HepG2 (cell line): ENCODE measurements at regions not wholly inside any gene's neighbourhood (a gene's known extent, or its start where the extent isn't known, plus 50 kb on each side); places are given as distances from the start of the nearest gene placed in this dataset.

Experiments
- ATF1 ChIP-seq: IDR thresholded peaks from 2 replicates; pipeline ENCODE4 v1.6.1; 2016; ENCODE audit warnings: mild to moderate bottlenecking, control low read depth
- BHLHE40 ChIP-seq: IDR thresholded peaks from 2 replicates; pipeline ENCODE4 v1.6.1; 2011; ENCODE audit warnings: low read length, improper control_type of control experiment
- EP300 ChIP-seq, 3 experiments: sonication (generic) in 1 of 3; formaldehyde crosslinking in 1 of 3; IDR thresholded peaks; 2 replicates each; pipeline versions ENCODE4 v1.5.1 to v1.6.1; 2011 to 2020; ENCODE audit warnings: low read depth in 2 of 3, low read length in 2 of 3, borderline replicate concordance in 1 of 3, improper control_type of control experiment in 1 of 3, mild to moderate bottlenecking in 1 of 3, missing genetic modification reagents in 1 of 3, moderate library complexity in 1 of 3
- HCFC1 ChIP-seq: fragments of 150-350 bp; IDR thresholded peaks from 2 replicates; pipeline ENCODE4 v1.6.1; 2014; ENCODE audit warnings: low read depth, low read length
- JUNB ChIP-seq: sonication (generic); formaldehyde crosslinking; IDR thresholded peaks from 2 replicates; pipeline ENCODE4 v1.8.0; 2022; ENCODE audit warnings: missing genetic modification reagents, mild to moderate bottlenecking, borderline replicate concordance
- KAT2B ChIP-seq: fragments of 150-350 bp; IDR thresholded peaks from 2 replicates; pipeline ENCODE4 v1.6.1; 2014; ENCODE audit warnings: low read depth, low read length, borderline replicate concordance
- NFE2L2 ChIP-seq: fragments of 150-350 bp; IDR thresholded peaks from 2 replicates; pipeline ENCODE4 v1.6.1; 2014; ENCODE audit warnings: low read length
- PAF1 ChIP-seq: IDR thresholded peaks from 2 replicates; pipeline ENCODE4 v1.6.1; 2016; ENCODE audit warnings: missing genetic modification reagents, missing compliant biosample characterization
- ZFP41 ChIP-seq: sonication (generic); formaldehyde crosslinking; IDR thresholded peaks from 2 replicates; pipeline ENCODE4 v1.4.0; 2020; ENCODE audit warnings: mild to moderate bottlenecking, missing genetic modification reagents, borderline replicate concordance
- ZNF3 ChIP-seq: IDR thresholded peaks from 2 replicates; pipeline ENCODE4 v1.7.0; 2017; ENCODE audit warnings: inconsistent platforms
- ZNF512B ChIP-seq: sonication (generic); formaldehyde crosslinking; IDR thresholded peaks from 2 replicates; pipeline ENCODE4 v1.5.1; 2020; ENCODE audit warnings: missing genetic modification reagents, mild to moderate bottlenecking, borderline replicate concordance
- TF ChIP-seq, protein P1 (sequence below): sonication (generic); formaldehyde crosslinking; IDR thresholded peaks from 2 replicates; pipeline ENCODE4 v1.5.0; 2020; ENCODE audit warnings: mild to moderate bottlenecking, missing genetic modification reagents, moderate library complexity
- TF ChIP-seq, protein P2 (sequence below): sonication (generic); formaldehyde crosslinking; IDR thresholded peaks from 2 replicates; pipeline ENCODE4 v1.4.0; 2020; ENCODE audit warnings: missing genetic modification reagents, borderline replicate concordance

- no peak for TF ChIP-seq ZNF3 (CRISPR knock-in tag)
- TF ChIP-seq, protein P1, sequence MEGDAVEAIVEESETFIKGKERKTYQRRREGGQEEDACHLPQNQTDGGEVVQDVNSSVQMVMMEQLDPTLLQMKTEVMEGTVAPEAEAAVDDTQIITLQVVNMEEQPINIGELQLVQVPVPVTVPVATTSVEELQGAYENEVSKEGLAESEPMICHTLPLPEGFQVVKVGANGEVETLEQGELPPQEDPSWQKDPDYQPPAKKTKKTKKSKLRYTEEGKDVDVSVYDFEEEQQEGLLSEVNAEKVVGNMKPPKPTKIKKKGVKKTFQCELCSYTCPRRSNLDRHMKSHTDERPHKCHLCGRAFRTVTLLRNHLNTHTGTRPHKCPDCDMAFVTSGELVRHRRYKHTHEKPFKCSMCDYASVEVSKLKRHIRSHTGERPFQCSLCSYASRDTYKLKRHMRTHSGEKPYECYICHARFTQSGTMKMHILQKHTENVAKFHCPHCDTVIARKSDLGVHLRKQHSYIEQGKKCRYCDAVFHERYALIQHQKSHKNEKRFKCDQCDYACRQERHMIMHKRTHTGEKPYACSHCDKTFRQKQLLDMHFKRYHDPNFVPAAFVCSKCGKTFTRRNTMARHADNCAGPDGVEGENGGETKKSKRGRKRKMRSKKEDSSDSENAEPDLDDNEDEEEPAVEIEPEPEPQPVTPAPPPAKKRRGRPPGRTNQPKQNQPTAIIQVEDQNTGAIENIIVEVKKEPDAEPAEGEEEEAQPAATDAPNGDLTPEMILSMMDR (CRISPR knock-in tag): no peak
- TF ChIP-seq KAT2B: no peak
- no peak for TF ChIP-seq ATF1
- TF ChIP-seq HCFC1: no peak
- no peak for TF ChIP-seq BHLHE40
- TF ChIP-seq EP300 (IDR thresholded peaks at IDR 0.05; ENCODE audit: low read depth in 2 of 2, low read length in 2 of 2): no peak
- no peak for TF ChIP-seq EP300 (CRISPR knock-in tag; IDR thresholded peaks at IDR 0.05; ENCODE audit: borderline replicate concordance)
- TF ChIP-seq, protein P2, sequence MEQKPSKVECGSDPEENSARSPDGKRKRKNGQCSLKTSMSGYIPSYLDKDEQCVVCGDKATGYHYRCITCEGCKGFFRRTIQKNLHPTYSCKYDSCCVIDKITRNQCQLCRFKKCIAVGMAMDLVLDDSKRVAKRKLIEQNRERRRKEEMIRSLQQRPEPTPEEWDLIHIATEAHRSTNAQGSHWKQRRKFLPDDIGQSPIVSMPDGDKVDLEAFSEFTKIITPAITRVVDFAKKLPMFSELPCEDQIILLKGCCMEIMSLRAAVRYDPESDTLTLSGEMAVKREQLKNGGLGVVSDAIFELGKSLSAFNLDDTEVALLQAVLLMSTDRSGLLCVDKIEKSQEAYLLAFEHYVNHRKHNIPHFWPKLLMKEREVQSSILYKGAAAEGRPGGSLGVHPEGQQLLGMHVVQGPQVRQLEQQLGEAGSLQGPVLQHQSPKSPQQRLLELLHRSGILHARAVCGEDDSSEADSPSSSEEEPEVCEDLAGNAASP (CRISPR knock-in tag): no peak
- no peak for TF ChIP-seq PAF1 (CRISPR knock-in tag)
- no peak for TF ChIP-seq NFE2L2
- TF ChIP-seq JUNB (CRISPR knock-in tag): no peak
- TF ChIP-seq ZFP41 (CRISPR knock-in tag): no peak
- no peak for TF ChIP-seq ZNF512B (CRISPR knock-in tag)
Observed at GRCh38 chr12:61810486-61810885, 449.7 kb upstream of the USP15 start.
